GM12864 (cell line): ENCODE measurements at regions not wholly inside any gene's neighbourhood (a gene's known extent, or its start where the extent isn't known, plus 50 kb on each side); places are given as distances from the start of the nearest gene placed in this dataset.

Experiments used
- DNase-seq: peaks from one replicate; pipeline ENCODE4 v3.0.0-alpha.2; 2011; ENCODE audit warnings: low read depth
- H3K4me3 ChIP-seq: 2 replicates; pipeline ENCODE4 v1.5.1; 2011; ENCODE audit warnings: mild to moderate bottlenecking, low read depth, low read length, control low read depth
- CTCF ChIP-seq: IDR thresholded peaks from 2 replicates; pipeline ENCODE4 v1.5.1; 2011; ENCODE audit warnings: low read depth, mild to moderate bottlenecking, moderate library complexity, low read length, control low read depth, inconsistent platforms; ENCODE audit errors: missing control alignments

GRCh38 chr21:25244735-25245134 lies 362.5 kb downstream of the MRPL39 start:
- no peak for DNase-seq
- TF ChIP-seq CTCF = no peak
- H3K4me3 ChIP-seq = no peak overlapping the region

- no peak overlapping the region for H3K4me3 ChIP-seq
- DNase-seq = no peak
- no peak for TF ChIP-seq CTCF
Observed at GRCh38 chr21:25243808-25244207, 363.5 kb downstream of the MRPL39 start.

GRCh38 chr21:25240974-25241373 lies 366.3 kb downstream of the MRPL39 start:
- TF ChIP-seq CTCF = no peak
- no peak for DNase-seq

GRCh38 chr21:25234857-25235801 lies 372.2 kb downstream of the MRPL39 start:
- TF ChIP-seq CTCF = no peak
- DNase-seq = peak; percentile 8
- H3K4me3 ChIP-seq = no peak overlapping the region

More at GRCh38 chr21:25240974-25241373, 366.3 kb downstream of the MRPL39 start:
- no peak overlapping the region for H3K4me3 ChIP-seq

GRCh38 chr21:25220954-25221353 lies 386.3 kb downstream of the MRPL39 start:
- no peak for DNase-seq
- TF ChIP-seq CTCF = no peak
- no peak overlapping the region for H3K4me3 ChIP-seq

GRCh38 chr21:25220169-25220568 lies 387.1 kb downstream of the MRPL39 start:
- no peak overlapping the region for H3K4me3 ChIP-seq
- TF ChIP-seq CTCF = no peak
- DNase-seq = no peak
